Cardiac muscle cell (in vitro differentiated cells and primary cell): ENCODE measurements at regions not wholly inside any gene's neighbourhood (a gene's known extent, or its start where the extent isn't known, plus 50 kb on each side); places are given as distances from the start of the nearest gene placed in this dataset.

Source experiments
- DNase-seq, 2 donors: peaks; one replicate each; pipeline versions ENCODE4 v3.0.0 to v3.0.0-alpha.2; 2010 to 2017; ENCODE audit warnings: low read depth in 1 of 2, low spot score in 1 of 2
- H3K27ac ChIP-seq: fragments of 200-600 bp; sonication (generic); 2 replicates; pipeline ENCODE4 v1.5.1; 2016
- H3K27me3 ChIP-seq: fragments of 200-600 bp; sonication (generic); 2 replicates; pipeline ENCODE4 v1.6.0; 2016; ENCODE audit warnings: control low read depth
- H3K36me3 ChIP-seq: fragments of 200-600 bp; sonication (generic); 2 replicates; pipeline ENCODE4 v1.5.1; 2016; ENCODE audit warnings: control low read depth
- H3K4me1 ChIP-seq: fragments of 200-600 bp; sonication (generic); 2 replicates; pipeline ENCODE4 v1.8.1; 2017; ENCODE audit warnings: low read depth, mild to moderate bottlenecking, mixed run types
- H3K4me3 ChIP-seq: fragments of 200-600 bp; sonication (generic); 2 replicates; pipeline ENCODE4 v1.5.1; 2016; ENCODE audit warnings: mild to moderate bottlenecking
- H3K9me3 ChIP-seq: fragments of 200-600 bp; sonication (generic); 2 replicates; pipeline ENCODE4 v1.5.1; 2017; ENCODE audit warnings: low read depth, mild to moderate bottlenecking, control low read depth
- CTCF ChIP-seq: IDR thresholded peaks from 2 replicates; pipeline ENCODE4 v1.5.1; 2012; ENCODE audit warnings: low read depth, mild to moderate bottlenecking, low read length

GRCh38 chr20:56925831-56926170 is 296.7 kb downstream of the TFAP2C start:
- TF ChIP-seq CTCF = no peak
- Histone ChIP-seq H3K4me1 (peaks cover 7% of the 10 kb centered on the region), H3K27ac (no peak overlapping the region), H3K27me3 (peaks cover 99% of the 10 kb centered on the region), H3K4me3 (peak overlapping the region; percentile 38), H3K36me3 (no peaks in the 10 kb centered on the region), H3K9me3 (no peaks in the 10 kb centered on the region)
- peak in 1 of 2 donors; percentile 37 for DNase-seq

GRCh38 chr20:56926501-56926900 is 297.4 kb downstream of the TFAP2C start:
- Histone ChIP-seq H3K9me3 (no peaks in the 10 kb centered on the region), H3K27ac (no peak overlapping the region), H3K4me3 (no peak overlapping the region), H3K36me3 (no peaks in the 10 kb centered on the region), H3K27me3 (peaks cover 99% of the 10 kb centered on the region), H3K4me1 (peaks cover 7% of the 10 kb centered on the region)
- no peak for DNase-seq
- no peak for TF ChIP-seq CTCF

- no peak for TF ChIP-seq CTCF
- Histone ChIP-seq H3K4me1 (peaks cover 7% of the 10 kb centered on the region), H3K27ac (no peak overlapping the region), H3K9me3 (no peaks in the 10 kb centered on the region), H3K36me3 (no peaks in the 10 kb centered on the region), H3K4me3 (no peak overlapping the region), H3K27me3 (peaks cover 93% of the 10 kb centered on the region)
- no peak for DNase-seq
Observed at GRCh38 chr20:56927127-56927526, 298.0 kb downstream of the TFAP2C start.

GRCh38 chr20:56928007-56928406 is 298.9 kb downstream of the TFAP2C start:
- no peak for TF ChIP-seq CTCF
- Histone ChIP-seq H3K27ac (no peak overlapping the region), H3K27me3 (peaks cover 85% of the 10 kb centered on the region), H3K36me3 (no peaks in the 10 kb centered on the region), H3K9me3 (no peaks in the 10 kb centered on the region), H3K4me1 (peaks cover 7% of the 10 kb centered on the region), H3K4me3 (no peak overlapping the region)
- DNase-seq = no peak

GRCh38 chr20:56929606-56930005 is 300.5 kb downstream of the TFAP2C start:
- DNase-seq = no peak
- H3K27me3 ChIP-seq = peaks cover 69% of the 10 kb centered on the region
- no peak for TF ChIP-seq CTCF

GRCh38 chr20:56930876-56931275 is 301.8 kb downstream of the TFAP2C start:
- Histone ChIP-seq H3K4me3 (no peak overlapping the region), H3K4me1 (no peaks in the 10 kb centered on the region), H3K27me3 (peaks cover 59% of the 10 kb centered on the region), H3K9me3 (no peaks in the 10 kb centered on the region), H3K36me3 (no peaks in the 10 kb centered on the region), H3K27ac (no peak overlapping the region)
- TF ChIP-seq CTCF = no peak
- DNase-seq = no peak

More at GRCh38 chr20:56929606-56930005, 300.5 kb downstream of the TFAP2C start:
- Histone ChIP-seq H3K36me3 (no peaks in the 10 kb centered on the region), H3K4me1 (peaks cover 7% of the 10 kb centered on the region), H3K9me3 (no peaks in the 10 kb centered on the region), H3K27ac (no peak overlapping the region), H3K4me3 (no peak overlapping the region)
